ENCODE measurements at regions not wholly inside any gene's neighbourhood (a gene's known extent, or its start where the extent isn't known, plus 50 kb on each side); places are given as distances from the start of the nearest gene placed in this dataset.
A peak's percentile ranks its signal among the peaks of the same experiment; 100 is the strongest.
"Not testable (repeated sequence)": the region's sequence is repeated elsewhere in the genome, so short reads cannot be mapped to it uniquely, and the experiment has no call there.

DNA sequence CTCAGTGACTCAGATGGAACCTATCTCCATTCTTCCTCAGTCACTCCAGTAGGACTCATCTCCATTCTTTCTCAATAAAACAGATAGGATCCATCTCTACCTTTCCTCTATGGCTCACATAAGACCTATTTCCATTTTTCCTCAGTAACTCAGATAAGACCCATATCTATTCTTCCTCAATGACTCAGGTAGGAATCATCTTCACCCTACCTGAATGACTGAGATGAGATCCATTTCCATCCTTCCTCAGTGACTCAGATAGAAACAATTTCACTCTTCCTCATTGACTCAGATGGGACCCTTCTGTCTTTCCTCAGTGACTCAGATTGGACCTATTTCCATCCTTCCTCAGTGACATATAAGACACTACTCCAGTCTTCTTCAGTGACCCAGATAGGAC, 165.1 kb downstream of the FBXO4 start:
- no peak for FAIRE-seq
- Histone ChIP-seq H3K27ac (ENCODE audit: control insufficient read depth, insufficient read depth, low read length) (no peak overlapping the region), H3K79me2 (ENCODE audit: control insufficient read depth, insufficient read depth, low read length) (no peaks in the 10 kb centered on the region)

DNA sequence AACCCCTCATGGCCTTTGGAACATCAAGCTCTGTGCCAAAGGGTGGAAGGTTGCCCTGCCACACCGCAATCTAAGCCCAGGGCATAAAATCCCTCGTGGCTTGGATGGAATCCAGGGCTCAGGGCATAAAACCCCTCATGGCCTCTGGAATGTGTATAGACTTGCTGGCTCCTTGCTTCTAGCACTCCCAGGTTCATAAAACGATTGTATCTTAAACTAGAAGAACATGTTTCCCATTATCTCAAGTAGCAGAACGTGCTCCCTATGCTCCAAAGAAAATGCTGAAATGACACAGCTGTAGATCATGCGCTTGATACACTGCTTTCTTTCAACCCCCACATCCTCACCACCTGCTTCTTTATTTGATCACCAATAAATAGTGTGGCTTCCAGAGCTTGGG, 174.8 kb downstream of the FBXO4 start:
- FAIRE-seq; dilution Hi-C loops (cut with MboI; ENCODE audit: extremely low pct_ligation_motif_present, low sequenced_read_pairs); H3K36me3 ChIP-seq (ENCODE audit: control insufficient read depth in 2 of 2, extremely low read depth in 1 of 2, insufficient read depth in 2 of 2, low read length in 2 of 2): not testable (repeated sequence)

More for the DNA sequence above, 165.1 kb downstream of the FBXO4 start:
- H3K4me3 ChIP-seq (ENCODE audit: control insufficient read depth in 2 of 3, extremely low read depth in 1 of 3, insufficient read depth in 2 of 3, low read depth in 1 of 3, low read length in 3 of 3) = no peak overlapping the region
- peak; percentile 9 for DNase-seq (ENCODE audit: low read depth, low spot score)
- no peak overlapping the region for H3K9ac ChIP-seq (ENCODE audit: control insufficient read depth, extremely low read depth, insufficient read depth, low read length)
- H3K9me3 ChIP-seq (ENCODE audit: control insufficient read depth, low read depth, low read length) = peaks cover 2% of the 10 kb centered on the region
- no peaks in the 10 kb centered on the region for H3K27me3 ChIP-seq (ENCODE audit: control insufficient read depth, extremely low read depth, insufficient read depth, low read length)
- no peaks in the 10 kb centered on the region for H3K4me1 ChIP-seq (ENCODE audit: control insufficient read depth, extremely low read depth, insufficient read depth, low read length)
- no peak overlapping the region for H3K4me2 ChIP-seq (ENCODE audit: control insufficient read depth, extremely low read depth, insufficient read depth, low read depth, low read length)
- H3K36me3 ChIP-seq (ENCODE audit: control insufficient read depth in 2 of 2, extremely low read depth in 1 of 2, insufficient read depth in 2 of 2, low read length in 2 of 2) = no peaks in the 10 kb centered on the region
- no peaks in the 10 kb centered on the region for H4K20me1 ChIP-seq (ENCODE audit: control insufficient read depth, extremely low read depth, insufficient read depth, low read length)
- dilution Hi-C loops (cut with MboI; ENCODE audit: extremely low pct_ligation_motif_present, low sequenced_read_pairs) = no loop called here
- H3K9me1 ChIP-seq (ENCODE audit: control insufficient read depth, extremely low read depth, insufficient read depth, low read length) = no peaks in the 10 kb centered on the region
- no peak for TF ChIP-seq EZH2 (IDR thresholded peaks at IDR 0.05; ENCODE audit: low read length)
- TF ChIP-seq, protein P1, sequence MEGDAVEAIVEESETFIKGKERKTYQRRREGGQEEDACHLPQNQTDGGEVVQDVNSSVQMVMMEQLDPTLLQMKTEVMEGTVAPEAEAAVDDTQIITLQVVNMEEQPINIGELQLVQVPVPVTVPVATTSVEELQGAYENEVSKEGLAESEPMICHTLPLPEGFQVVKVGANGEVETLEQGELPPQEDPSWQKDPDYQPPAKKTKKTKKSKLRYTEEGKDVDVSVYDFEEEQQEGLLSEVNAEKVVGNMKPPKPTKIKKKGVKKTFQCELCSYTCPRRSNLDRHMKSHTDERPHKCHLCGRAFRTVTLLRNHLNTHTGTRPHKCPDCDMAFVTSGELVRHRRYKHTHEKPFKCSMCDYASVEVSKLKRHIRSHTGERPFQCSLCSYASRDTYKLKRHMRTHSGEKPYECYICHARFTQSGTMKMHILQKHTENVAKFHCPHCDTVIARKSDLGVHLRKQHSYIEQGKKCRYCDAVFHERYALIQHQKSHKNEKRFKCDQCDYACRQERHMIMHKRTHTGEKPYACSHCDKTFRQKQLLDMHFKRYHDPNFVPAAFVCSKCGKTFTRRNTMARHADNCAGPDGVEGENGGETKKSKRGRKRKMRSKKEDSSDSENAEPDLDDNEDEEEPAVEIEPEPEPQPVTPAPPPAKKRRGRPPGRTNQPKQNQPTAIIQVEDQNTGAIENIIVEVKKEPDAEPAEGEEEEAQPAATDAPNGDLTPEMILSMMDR (optimal IDR thresholded peaks at IDR 0.05 in 1 of 3, IDR thresholded peaks at IDR 0.05 in 1 of 3, conservative IDR thresholded peaks at IDR 0.05 in 1 of 3; ENCODE audit: extremely low read depth in 1 of 3, insufficient read depth in 2 of 3, low read length in 3 of 3) = no peak
- H2AFZ ChIP-seq (ENCODE audit: control insufficient read depth, low read length) = no peak overlapping the region

DNA sequence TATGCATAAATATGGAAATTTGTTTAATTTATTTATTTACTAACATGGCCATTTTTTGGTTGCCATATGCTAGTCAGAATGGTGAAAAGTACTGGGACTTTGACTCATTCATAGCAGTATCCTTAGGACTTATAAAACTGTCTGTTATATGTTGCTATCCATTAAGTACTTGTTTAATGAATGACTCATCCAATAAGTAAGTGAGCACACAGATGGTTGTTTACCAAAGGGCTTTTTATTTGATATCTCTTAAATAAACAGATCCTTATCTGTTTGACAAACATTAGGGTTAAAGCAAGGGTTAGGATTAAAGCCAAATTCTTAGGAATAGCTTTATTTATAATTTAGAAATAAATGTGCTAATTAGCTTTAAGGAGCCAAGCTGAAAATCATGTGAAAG, 183.4 kb downstream of the FBXO4 start:
- Histone ChIP-seq H3K27ac (ENCODE audit: control insufficient read depth, insufficient read depth, low read length) (no peak overlapping the region), H3K9ac (ENCODE audit: control insufficient read depth, extremely low read depth, insufficient read depth, low read length) (no peak overlapping the region), H3K27me3 (ENCODE audit: control insufficient read depth, extremely low read depth, insufficient read depth, low read length) (no peaks in the 10 kb centered on the region), H3K36me3 (ENCODE audit: control insufficient read depth in 2 of 2, extremely low read depth in 1 of 2, insufficient read depth in 2 of 2, low read length in 2 of 2) (no peaks in the 10 kb centered on the region), H3K4me3 (ENCODE audit: control insufficient read depth in 2 of 3, extremely low read depth in 1 of 3, insufficient read depth in 2 of 3, low read depth in 1 of 3, low read length in 3 of 3) (no peak overlapping the region), H3K4me1 (ENCODE audit: control insufficient read depth, extremely low read depth, insufficient read depth, low read length) (no peaks in the 10 kb centered on the region), H2AFZ (ENCODE audit: control insufficient read depth, low read length) (no peak overlapping the region), H3K4me2 (ENCODE audit: control insufficient read depth, extremely low read depth, insufficient read depth, low read depth, low read length) (no peak overlapping the region), H3K9me3 (ENCODE audit: control insufficient read depth, low read depth, low read length) (no peaks in the 10 kb centered on the region), H4K20me1 (ENCODE audit: control insufficient read depth, extremely low read depth, insufficient read depth, low read length) (no peaks in the 10 kb centered on the region), H3K9me1 (ENCODE audit: control insufficient read depth, extremely low read depth, insufficient read depth, low read length) (no peaks in the 10 kb centered on the region), H3K79me2 (ENCODE audit: control insufficient read depth, insufficient read depth, low read length) (no peaks in the 10 kb centered on the region)
- FAIRE-seq = no peak
- dilution Hi-C loops (cut with MboI; ENCODE audit: extremely low pct_ligation_motif_present, low sequenced_read_pairs) = no loop called here
- no peak for DNase-seq (ENCODE audit: low read depth, low spot score)
- TF ChIP-seq, protein P1 (optimal IDR thresholded peaks at IDR 0.05 in 1 of 3, IDR thresholded peaks at IDR 0.05 in 1 of 3, conservative IDR thresholded peaks at IDR 0.05 in 1 of 3; ENCODE audit: extremely low read depth in 1 of 3, insufficient read depth in 2 of 3, low read length in 3 of 3) = no peak
- TF ChIP-seq EZH2 (IDR thresholded peaks at IDR 0.05; ENCODE audit: low read length) = no peak

More for the DNA sequence above, 174.8 kb downstream of the FBXO4 start:
- not testable (repeated sequence) for H4K20me1 ChIP-seq (ENCODE audit: control insufficient read depth, extremely low read depth, insufficient read depth, low read length); H3K79me2 ChIP-seq (ENCODE audit: control insufficient read depth, insufficient read depth, low read length); H3K9me1 ChIP-seq (ENCODE audit: control insufficient read depth, extremely low read depth, insufficient read depth, low read length); H3K9me3 ChIP-seq (ENCODE audit: control insufficient read depth, low read depth, low read length); H3K9ac ChIP-seq (ENCODE audit: control insufficient read depth, extremely low read depth, insufficient read depth, low read length); DNase-seq (ENCODE audit: low read depth, low spot score); H3K27me3 ChIP-seq (ENCODE audit: control insufficient read depth, extremely low read depth, insufficient read depth, low read length); H3K27ac ChIP-seq (ENCODE audit: control insufficient read depth, insufficient read depth, low read length); H3K4me3 ChIP-seq (ENCODE audit: control insufficient read depth in 2 of 3, extremely low read depth in 1 of 3, insufficient read depth in 2 of 3, low read depth in 1 of 3, low read length in 3 of 3); H2AFZ ChIP-seq (ENCODE audit: control insufficient read depth, low read length); H3K4me1 ChIP-seq (ENCODE audit: control insufficient read depth, extremely low read depth, insufficient read depth, low read length); H3K4me2 ChIP-seq (ENCODE audit: control insufficient read depth, extremely low read depth, insufficient read depth, low read depth, low read length)
